SK-N-SH treated with all-trans-retinoic acid at 6 μM for 48 hours (cell line): ENCODE measurements at regions not wholly inside any gene's neighbourhood (a gene's known extent, or its start where the extent isn't known, plus 50 kb on each side); places are given as distances from the start of the nearest gene placed in this dataset.

Source experiments
- ATAC-seq: fragments of 200-7000 bp; cut with Tn5 transposase; 3 replicates; pipeline ENCODE4 v1.9.1; 2020; ENCODE audit warnings: mild to moderate bottlenecking, moderate library complexity
- ARNTL ChIP-seq: fragments of 450-650 bp; formaldehyde crosslinking; IDR thresholded peaks from 2 replicates; pipeline ENCODE4 v1.5.0; 2020; ENCODE audit warnings: low read depth, mild to moderate bottlenecking, moderate library complexity, borderline replicate concordance
- BACH2 ChIP-seq: fragments of 250-450 bp; sonication (Bioruptor Pico); IDR thresholded peaks from 2 replicates; pipeline ENCODE4 v1.9.0; 2021; ENCODE audit warnings: mild to moderate bottlenecking, borderline replicate concordance
- CREB5 ChIP-seq: fragments of 250-450 bp; sonication (Bioruptor Pico); IDR thresholded peaks from 2 replicates; pipeline ENCODE4 v1.5.1; 2020; ENCODE audit warnings: low read depth, mild to moderate bottlenecking, moderate library complexity
- CSDC2 ChIP-seq: fragments of 250-450 bp; sonication (Bioruptor Pico); IDR thresholded peaks from 2 replicates; pipeline ENCODE4 v1.5.0; 2020; ENCODE audit warnings: mild to moderate bottlenecking, moderate library complexity
- CSRNP3 ChIP-seq: fragments of 250-450 bp; sonication (Bioruptor Pico); IDR thresholded peaks from 2 replicates; pipeline ENCODE4 v1.5.1; 2021; ENCODE audit warnings: mild to moderate bottlenecking, moderate library complexity
- ESRRG ChIP-seq: fragments of 250-450 bp; sonication (Bioruptor Pico); IDR thresholded peaks from 2 replicates; pipeline ENCODE4 v1.6.1; 2021; ENCODE audit warnings: mild to moderate bottlenecking
- GLIS3 ChIP-seq: fragments of 250-450 bp; sonication (Bioruptor Pico); IDR thresholded peaks from 2 replicates; pipeline ENCODE4 v1.5.0; 2020; ENCODE audit warnings: mild to moderate bottlenecking, moderate library complexity
- ISL1 ChIP-seq: fragments of 250-450 bp; sonication (Bioruptor Pico); IDR thresholded peaks from 2 replicates; pipeline ENCODE4 v2.1.2; 2022; ENCODE audit warnings: mild to moderate bottlenecking, moderate library complexity
- OSR1 ChIP-seq: fragments of 250-450 bp; sonication (Bioruptor Pico); IDR thresholded peaks from 2 replicates; pipeline ENCODE4 v1.8.0; 2022; ENCODE audit warnings: moderate library complexity, mild to moderate bottlenecking, inconsistent platforms
- PATZ1 ChIP-seq: fragments of 250-450 bp; sonication (Bioruptor Pico); IDR thresholded peaks from 2 replicates; pipeline ENCODE4 v1.8.0; 2020; ENCODE audit warnings: mild to moderate bottlenecking, moderate library complexity, borderline replicate concordance
- POU6F1 ChIP-seq: fragments of 250-450 bp; sonication (Bioruptor Pico); IDR thresholded peaks from 2 replicates; pipeline ENCODE4 v1.8.0; 2021; ENCODE audit warnings: low read depth, mild to moderate bottlenecking, moderate library complexity, borderline replicate concordance
- PPARA ChIP-seq: fragments of 250-450 bp; sonication (Bioruptor Pico); IDR thresholded peaks from 2 replicates; pipeline ENCODE4 v1.5.0; 2020; ENCODE audit warnings: mild to moderate bottlenecking, borderline replicate concordance
- RARB ChIP-seq: fragments of 250-450 bp; sonication (Bioruptor Pico); IDR thresholded peaks from 2 replicates; pipeline ENCODE4 v1.8.0; 2021; ENCODE audit warnings: mild to moderate bottlenecking, moderate library complexity
- SNAI2 ChIP-seq: fragments of 250-450 bp; sonication (Bioruptor Pico); IDR thresholded peaks from 2 replicates; pipeline ENCODE4 v1.5.0; 2020; ENCODE audit warnings: mild to moderate bottlenecking, moderate library complexity
- TCF4 ChIP-seq: fragments of 250-450 bp; sonication (Bioruptor Pico); IDR thresholded peaks from 2 replicates; pipeline ENCODE4 v1.8.0; 2021; ENCODE audit warnings: mild to moderate bottlenecking, moderate library complexity, borderline replicate concordance
- TOX ChIP-seq: fragments of 250-450 bp; sonication (Bioruptor Pico); IDR thresholded peaks from 2 replicates; pipeline ENCODE4 v1.8.0; 2021; ENCODE audit warnings: mild to moderate bottlenecking, moderate library complexity, borderline replicate concordance
- TSHZ2 ChIP-seq: fragments of 250-450 bp; sonication (Bioruptor Pico); IDR thresholded peaks from 2 replicates; pipeline ENCODE4 v1.5.0; 2020; ENCODE audit warnings: mild to moderate bottlenecking, moderate library complexity
- ZC3H10 ChIP-seq: fragments of 250-450 bp; sonication (Bioruptor Pico); IDR thresholded peaks from 2 replicates; pipeline ENCODE4 v1.5.1; 2021; ENCODE audit warnings: mild to moderate bottlenecking, moderate library complexity
- ZFP30 ChIP-seq: fragments of 450-650 bp; formaldehyde crosslinking; IDR thresholded peaks from 2 replicates; pipeline ENCODE4 v1.5.0; 2022; ENCODE audit warnings: mild to moderate bottlenecking, moderate library complexity
- ZNF565 ChIP-seq: fragments of 450-650 bp; formaldehyde crosslinking; conservative IDR thresholded peaks from 2 replicates; pipeline ENCODE4 v1.5.0; 2020; ENCODE audit warnings: low read depth, mild to moderate bottlenecking, moderate library complexity
- ZNF8 ChIP-seq: fragments of 450-650 bp; formaldehyde crosslinking; IDR thresholded peaks from 2 replicates; pipeline ENCODE4 v1.5.0; 2020; ENCODE audit warnings: mild to moderate bottlenecking, moderate library complexity

GRCh38 chr20:20895537-20895936 is 183.1 kb upstream of the RALGAPA2 start:
- no peak for TF ChIP-seq POU6F1
- no peak for TF ChIP-seq GLIS3 (CRISPR knock-in tag)
- TF ChIP-seq TOX (CRISPR knock-in tag) = no peak
- TF ChIP-seq PATZ1 (CRISPR knock-in tag) = no peak
- TF ChIP-seq ZFP30 (CRISPR knock-in tag) = no peak
- no peak for TF ChIP-seq OSR1 (CRISPR knock-in tag)
- TF ChIP-seq ZNF565 (CRISPR knock-in tag) = no peak
- TF ChIP-seq TCF4 (CRISPR knock-in tag) = no peak
- TF ChIP-seq ZNF8 = no peak
- TF ChIP-seq TSHZ2 (CRISPR knock-in tag) = no peak
- TF ChIP-seq ESRRG (CRISPR knock-in tag) = no peak
- no peak for TF ChIP-seq RARB (CRISPR knock-in tag)
- TF ChIP-seq ISL1 = no peak
- no peak for TF ChIP-seq BACH2 (CRISPR knock-in tag)
- TF ChIP-seq ARNTL (CRISPR knock-in tag) = no peak
- no peak for TF ChIP-seq SNAI2 (CRISPR knock-in tag)
- ATAC-seq = no peak

GRCh38 chr20:20894753-20895152 is 182.3 kb upstream of the RALGAPA2 start:
- no peak for ATAC-seq
- TF ChIP-seq ARNTL (CRISPR knock-in tag) = no peak
- TF ChIP-seq TCF4 (CRISPR knock-in tag) = no peak
- no peak for TF ChIP-seq RARB (CRISPR knock-in tag)
- no peak for TF ChIP-seq BACH2 (CRISPR knock-in tag)
- TF ChIP-seq PPARA (CRISPR knock-in tag) = no peak
- TF ChIP-seq ZC3H10 (CRISPR knock-in tag) = no peak
- TF ChIP-seq CSRNP3 (CRISPR knock-in tag) = no peak
- no peak for TF ChIP-seq ZNF8
- TF ChIP-seq PATZ1 (CRISPR knock-in tag) = no peak
- TF ChIP-seq GLIS3 (CRISPR knock-in tag) = no peak
- TF ChIP-seq OSR1 (CRISPR knock-in tag) = no peak
- TF ChIP-seq CREB5 (CRISPR knock-in tag) = no peak
- no peak for TF ChIP-seq SNAI2 (CRISPR knock-in tag)
- no peak for TF ChIP-seq CSDC2 (CRISPR knock-in tag)
- no peak for TF ChIP-seq ZFP30 (CRISPR knock-in tag)
- TF ChIP-seq ZNF565 (CRISPR knock-in tag) = no peak
- no peak for TF ChIP-seq ESRRG (CRISPR knock-in tag)
- no peak for TF ChIP-seq TOX (CRISPR knock-in tag)
